Esophagus squamous epithelium (tissue), 4 donors: ENCODE measurements at regions not wholly inside any gene's neighbourhood (a gene's known extent, or its start where the extent isn't known, plus 50 kb on each side); places are given as distances from the start of the nearest gene placed in this dataset.

Experiments used
- POLR2A ChIP-seq, 4 donors: fragments of 450-650 bp; IDR thresholded peaks; one replicate each; pipeline ENCODE4 v1.6.1; 2017; ENCODE audit warnings: antibody characterized with exemption in 4 of 4, mild to moderate bottlenecking in 4 of 4, moderate library complexity in 3 of 4
- TF ChIP-seq, protein P1 (sequence below), 6 experiments: fragments of 450-650 bp in 4 of 6; fragments of 200-600 bp in 2 of 6; sonication (generic) in 2 of 6; IDR thresholded peaks; one replicate each; pipeline ENCODE4 v1.5.1; 2016 to 2019; ENCODE audit warnings: antibody characterized with exemption in 6 of 6, mild to moderate bottlenecking in 4 of 6, moderate library complexity in 4 of 6

DNA sequence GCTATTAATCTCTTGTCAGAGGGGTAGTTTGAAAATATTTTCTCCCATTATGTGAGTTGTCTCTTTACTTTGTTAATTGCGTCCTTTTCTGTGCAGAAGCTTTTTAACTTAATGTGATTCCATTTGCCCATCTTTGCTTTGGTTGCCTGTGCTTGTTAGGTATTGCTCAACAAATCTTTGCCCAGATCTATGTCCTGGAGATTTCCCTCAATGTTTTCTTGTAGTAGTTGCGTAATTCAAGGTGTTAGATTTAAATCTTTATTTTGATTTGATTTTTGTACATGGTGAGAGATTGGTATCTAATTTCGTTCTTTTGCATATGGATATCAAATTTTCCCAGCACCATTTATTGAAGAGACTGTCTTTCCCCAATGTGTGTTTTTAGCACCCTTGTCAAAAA lies 567.2 kb downstream of the DNAJB9 start:
- TF ChIP-seq, protein P1, sequence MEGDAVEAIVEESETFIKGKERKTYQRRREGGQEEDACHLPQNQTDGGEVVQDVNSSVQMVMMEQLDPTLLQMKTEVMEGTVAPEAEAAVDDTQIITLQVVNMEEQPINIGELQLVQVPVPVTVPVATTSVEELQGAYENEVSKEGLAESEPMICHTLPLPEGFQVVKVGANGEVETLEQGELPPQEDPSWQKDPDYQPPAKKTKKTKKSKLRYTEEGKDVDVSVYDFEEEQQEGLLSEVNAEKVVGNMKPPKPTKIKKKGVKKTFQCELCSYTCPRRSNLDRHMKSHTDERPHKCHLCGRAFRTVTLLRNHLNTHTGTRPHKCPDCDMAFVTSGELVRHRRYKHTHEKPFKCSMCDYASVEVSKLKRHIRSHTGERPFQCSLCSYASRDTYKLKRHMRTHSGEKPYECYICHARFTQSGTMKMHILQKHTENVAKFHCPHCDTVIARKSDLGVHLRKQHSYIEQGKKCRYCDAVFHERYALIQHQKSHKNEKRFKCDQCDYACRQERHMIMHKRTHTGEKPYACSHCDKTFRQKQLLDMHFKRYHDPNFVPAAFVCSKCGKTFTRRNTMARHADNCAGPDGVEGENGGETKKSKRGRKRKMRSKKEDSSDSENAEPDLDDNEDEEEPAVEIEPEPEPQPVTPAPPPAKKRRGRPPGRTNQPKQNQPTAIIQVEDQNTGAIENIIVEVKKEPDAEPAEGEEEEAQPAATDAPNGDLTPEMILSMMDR (IDR thresholded peaks at IDR 0.05) = no peak
- TF ChIP-seq POLR2A (IDR thresholded peaks at IDR 0.05) = no peak
